Inflammatory macrophage treated with lipopolysaccharide for 4 hours (primary cell): ENCODE measurements at regions not wholly inside any gene's neighbourhood (a gene's known extent, or its start where the extent isn't known, plus 50 kb on each side); places are given as distances from the start of the nearest gene placed in this dataset.

Experiments used
- DNase-seq: peaks from one replicate; pipeline ENCODE4 v3.0.0-alpha.2; 2020

DNA sequence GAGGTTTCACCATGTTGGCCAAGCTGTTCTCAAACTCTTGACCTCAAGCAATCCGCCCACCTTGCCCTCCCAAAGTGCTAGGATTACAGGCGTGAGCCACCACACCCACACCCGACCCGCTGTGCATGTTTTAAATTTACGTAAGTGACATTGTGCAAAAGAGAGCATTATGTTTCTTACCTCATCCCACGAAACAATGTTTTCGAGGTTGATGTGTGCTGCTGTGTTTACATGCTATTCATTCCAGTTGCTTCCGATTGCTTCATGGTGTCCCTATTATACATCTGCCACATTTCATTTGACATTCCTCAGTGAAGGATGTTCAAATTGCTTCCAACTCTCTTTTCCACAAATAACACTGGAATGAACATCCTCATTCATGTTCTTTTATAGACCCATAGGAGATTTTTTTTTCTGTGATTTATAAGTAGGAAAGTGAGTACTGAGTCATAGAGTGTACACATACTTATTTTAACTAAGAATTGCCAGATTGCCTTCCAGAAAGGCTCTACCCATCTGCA, 403.9 kb upstream of the JARID2 start:
- peak; percentile 93 for DNase-seq

DNA sequence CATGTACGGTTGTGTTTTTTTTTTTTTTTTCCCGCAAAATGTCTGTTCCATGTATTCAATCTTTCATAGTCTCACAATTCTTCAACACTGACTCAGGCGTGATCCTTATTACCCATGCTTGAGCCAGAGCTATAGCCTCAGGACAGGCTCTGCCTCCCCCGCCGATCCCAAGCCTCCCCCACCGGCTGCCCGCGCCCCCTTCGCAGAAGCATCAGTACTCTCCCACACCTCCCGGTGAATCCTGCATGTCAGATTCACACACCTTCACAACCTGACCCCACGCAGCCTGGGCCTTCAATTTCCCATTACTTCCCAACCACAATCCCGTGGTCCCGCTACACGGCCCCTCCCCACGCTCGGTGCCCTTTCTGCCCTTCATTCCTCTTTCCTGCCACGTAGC, 401.5 kb upstream of the JARID2 start:
- no peak for DNase-seq

- no peak for DNase-seq
Measured at GRCh38 chr6:14848019-14848418, 397.9 kb upstream of the JARID2 start.

DNA sequence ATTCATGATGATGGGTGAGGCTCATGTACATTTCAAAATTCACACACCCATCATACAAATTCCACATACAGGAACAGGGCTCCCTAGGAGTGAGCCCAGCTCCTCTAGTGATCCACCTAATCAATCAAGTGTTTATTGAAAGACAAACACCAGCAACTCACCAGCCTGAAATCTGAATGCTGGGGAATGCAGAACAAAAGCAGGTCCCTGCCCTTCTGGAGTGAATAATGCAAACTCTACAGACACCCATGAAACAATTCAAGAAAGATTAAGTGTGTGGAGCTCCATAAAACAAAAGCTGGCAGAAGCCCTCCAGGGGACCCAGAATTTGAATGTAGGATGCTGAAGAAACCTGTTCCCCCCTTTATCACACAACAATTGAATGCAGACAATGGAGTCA, 396.7 kb upstream of the JARID2 start:
- no peak for DNase-seq

DNA sequence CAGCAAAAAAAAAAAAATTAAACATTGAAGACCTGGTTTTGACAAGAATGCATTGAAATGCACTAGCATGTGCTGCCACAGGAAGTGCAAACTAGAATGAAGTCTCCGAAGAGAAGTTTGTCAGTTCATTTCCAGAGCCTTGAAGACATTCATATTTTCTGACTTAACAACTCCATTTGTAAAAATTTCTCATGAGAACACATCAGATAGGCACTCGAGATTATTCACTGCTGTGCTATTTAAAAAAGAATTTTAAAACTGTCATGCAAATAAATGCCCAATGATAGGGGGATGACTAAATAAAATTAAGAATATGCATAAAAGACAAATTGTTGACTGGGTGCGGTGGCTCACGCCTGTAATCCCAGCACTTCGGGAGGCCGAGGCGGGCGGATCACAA, 394.6 kb upstream of the JARID2 start:
- no peak for DNase-seq

DNA sequence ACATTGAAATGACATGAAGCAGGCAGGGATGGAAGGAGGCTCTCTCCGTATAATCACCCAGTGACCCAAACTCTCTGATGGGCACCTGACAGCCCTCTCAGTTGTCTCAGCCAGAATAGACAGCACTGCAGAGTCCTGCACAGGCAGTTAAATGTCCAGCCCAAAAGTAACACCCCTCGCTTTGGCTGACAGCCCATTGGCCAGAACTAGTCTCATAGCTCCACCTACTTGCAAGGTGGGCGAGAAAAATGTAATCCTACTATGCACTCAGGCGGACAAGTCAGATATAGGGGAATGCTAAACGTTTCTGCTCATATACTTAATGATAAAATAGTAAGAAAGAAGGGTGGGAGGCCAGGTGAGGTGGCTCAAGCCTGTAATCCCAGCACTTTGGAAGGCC, 393.5 kb upstream of the JARID2 start:
- no peak for DNase-seq

DNA sequence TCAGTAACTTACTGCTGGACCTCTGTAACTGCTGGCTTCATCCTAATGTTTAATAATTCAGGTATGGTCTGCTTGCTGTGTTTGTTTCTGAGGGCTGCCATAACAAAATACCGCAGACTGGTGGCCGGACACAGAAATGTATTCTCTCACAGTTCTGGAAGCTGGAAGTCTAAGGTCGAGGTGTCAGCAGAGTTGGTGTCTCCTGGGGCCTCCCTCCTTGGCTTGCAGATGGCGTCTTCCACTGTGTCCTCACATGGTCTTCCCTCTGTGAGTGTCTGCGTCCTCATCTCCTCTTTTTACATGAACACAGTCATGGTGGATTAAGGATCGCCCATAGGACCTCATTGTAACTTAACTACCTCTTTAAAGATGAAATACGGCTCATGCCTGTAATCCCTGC, 389.7 kb upstream of the JARID2 start:
- no peak for DNase-seq

DNA sequence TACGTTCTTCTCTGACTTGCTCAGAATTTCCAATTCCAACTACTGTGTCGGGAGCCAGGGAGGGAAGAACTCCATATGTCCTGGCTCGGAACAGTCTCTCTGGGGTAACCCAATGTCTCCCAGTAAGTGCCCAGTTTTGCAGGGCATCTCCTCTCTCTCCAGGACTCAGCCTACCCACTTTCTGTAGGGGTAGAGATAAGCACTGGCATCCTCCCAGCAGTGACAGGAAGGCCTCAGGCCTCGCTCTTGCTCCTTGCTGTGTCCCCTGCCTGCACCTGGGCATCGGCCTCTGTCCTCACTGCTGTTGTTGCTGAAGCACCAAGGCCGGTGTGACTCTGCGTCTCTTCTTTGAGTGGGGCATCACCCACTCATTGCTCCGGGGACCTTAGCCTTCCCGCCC, 388.9 kb upstream of the JARID2 start:
- no peak for DNase-seq

GRCh38 chr6:14857501-14857900, 388.4 kb upstream of the JARID2 start:
- DNase-seq, result peak; percentile 68

- DNase-seq, result no peak
Measured at GRCh38 chr6:14858808-14859207, 387.1 kb upstream of the JARID2 start.

DNA sequence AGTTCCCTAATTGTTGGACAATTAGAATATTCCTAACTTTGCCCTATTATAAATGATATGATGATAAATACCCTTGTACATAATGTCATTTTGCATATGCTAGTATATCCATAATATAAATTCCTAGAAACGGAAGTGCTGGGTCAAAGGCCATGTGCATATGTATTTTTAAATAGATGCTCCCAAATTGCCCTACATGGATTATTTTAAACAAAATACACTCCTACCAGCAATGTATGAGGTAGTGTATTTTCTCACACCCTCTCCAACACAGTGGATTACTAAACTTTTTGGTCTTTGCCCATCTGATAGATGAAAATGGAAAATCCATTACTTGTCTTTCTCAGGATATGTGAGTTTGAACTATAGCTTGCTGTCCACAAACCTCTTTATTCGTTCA, 385.1 kb upstream of the JARID2 start:
- DNase-seq, result no peak

DNA sequence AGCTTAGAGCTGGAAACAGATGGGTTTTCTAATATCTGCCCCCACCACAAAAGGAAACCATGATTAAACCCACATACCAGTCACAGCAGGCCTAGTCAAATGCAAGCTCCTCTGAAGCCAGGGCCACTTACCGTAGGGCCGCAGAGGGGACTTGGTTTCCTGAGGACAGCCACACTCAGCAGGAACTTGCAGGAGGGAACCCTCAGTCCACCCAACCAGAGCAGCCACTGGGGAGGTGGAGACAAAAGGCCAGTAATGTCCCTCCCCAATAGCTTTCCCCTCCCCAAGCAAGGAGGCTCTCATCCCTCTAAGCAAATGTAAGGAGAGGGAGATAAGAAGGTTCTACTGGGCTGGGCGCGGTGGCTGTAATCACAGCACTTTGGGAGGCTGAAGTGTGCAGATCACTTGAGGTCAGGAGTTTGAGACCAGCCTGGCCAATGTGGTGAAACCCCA, 384.4 kb upstream of the JARID2 start:
- no peak for DNase-seq

DNA sequence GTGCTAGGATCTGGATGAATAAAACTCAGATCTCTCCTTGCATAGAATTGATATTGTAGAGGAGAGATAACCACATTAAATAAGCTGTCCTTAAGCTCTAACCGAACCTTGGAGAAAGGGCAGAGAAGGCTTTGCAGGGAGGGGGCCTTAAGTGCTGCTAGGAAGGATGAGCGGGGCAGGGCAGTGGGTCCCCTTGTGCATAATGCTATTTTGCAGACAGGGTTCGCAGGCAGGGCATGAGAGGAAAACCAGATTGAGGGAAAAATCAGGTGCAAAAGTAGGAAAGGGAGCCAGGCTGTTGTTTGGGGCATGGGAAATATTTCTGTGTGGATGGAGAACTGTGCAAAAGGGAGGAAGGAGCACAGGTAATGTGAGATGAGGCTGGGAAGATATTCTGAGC, 383.0 kb upstream of the JARID2 start:
- no peak for DNase-seq

GRCh38 chr6:14863902-14864850, 381.7 kb upstream of the JARID2 start:
- DNase-seq, result no peak

- peak; percentile 84 for DNase-seq
Measured at GRCh38 chr6:14865531-14866100, 380.3 kb upstream of the JARID2 start.

GRCh38 chr6:14867802-14868201, 378.1 kb upstream of the JARID2 start:
- no peak for DNase-seq

DNA sequence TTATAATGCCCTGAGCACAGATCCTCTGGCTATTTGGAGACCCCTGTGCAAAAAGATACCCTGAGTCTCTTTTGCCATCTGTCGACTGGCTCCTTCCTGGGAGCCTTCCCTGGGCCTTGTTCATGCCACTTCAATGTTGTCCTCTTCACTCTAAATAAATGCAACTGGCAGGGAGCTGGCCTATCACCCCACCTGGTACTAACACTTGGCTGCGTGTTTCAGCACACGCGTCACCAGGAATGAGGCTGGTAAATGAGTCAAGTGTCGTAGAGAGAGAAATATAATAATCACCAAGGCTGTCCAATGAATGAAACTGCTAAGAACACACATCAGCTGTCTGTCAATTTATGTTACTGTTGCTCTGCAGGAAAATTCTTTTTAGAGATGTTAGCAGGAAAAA, 374.6 kb upstream of the JARID2 start:
- no peak for DNase-seq

DNA sequence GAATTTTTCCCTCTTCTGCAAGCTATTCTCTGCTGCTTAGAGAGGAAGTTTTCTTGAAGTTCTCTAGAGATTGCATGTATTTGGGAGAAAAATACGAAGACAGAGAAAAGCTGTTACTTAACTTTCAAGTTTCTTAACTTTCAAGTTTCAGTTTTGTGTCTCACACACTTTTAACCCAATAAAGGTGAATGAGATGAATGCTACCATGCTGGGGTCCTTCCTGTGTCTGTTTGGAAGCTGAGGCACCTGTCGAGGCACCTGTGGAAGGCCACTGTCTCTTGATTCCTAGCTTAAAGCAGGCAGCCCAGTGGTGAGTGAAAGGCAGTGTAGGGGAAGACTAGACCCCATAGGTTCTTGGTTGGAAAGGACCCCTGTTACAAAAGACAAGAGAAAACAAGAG, 372.8 kb upstream of the JARID2 start:
- DNase-seq, result peak; percentile 69

DNA sequence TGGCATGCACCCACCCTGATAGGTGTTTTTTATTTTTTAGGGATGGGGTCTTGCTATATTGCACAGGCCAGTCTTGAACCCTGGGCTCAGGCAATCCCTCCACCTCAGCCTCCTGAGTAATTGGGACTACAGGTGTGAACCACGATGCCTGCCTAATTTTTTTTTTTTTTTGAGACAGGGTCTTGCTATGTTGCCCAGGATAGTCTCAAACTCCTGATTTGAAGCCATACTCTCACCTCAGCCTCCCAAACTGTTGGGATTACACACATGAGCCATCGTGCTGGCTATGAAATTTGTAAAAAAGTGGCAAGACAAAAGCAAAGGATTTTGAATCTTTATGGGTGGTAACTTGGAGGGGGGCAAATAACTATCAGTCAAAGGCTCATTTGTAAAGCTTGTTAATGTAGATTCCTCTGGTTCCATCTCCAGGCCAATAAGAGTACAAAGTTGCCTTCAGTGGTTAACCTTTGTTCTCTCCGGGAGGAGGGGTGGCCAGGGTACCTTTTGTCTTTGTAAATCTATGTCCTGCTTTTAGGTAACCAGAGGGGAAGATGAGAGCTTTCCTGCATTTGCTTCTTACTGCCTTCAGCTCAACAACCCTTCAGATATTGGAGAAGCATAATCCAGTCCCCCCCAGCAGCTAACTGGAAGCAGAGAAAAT, 372.0 kb upstream of the JARID2 start:
- no peak for DNase-seq

- peak; percentile 45 for DNase-seq
Measured at GRCh38 chr6:14874975-14875480, 370.8 kb upstream of the JARID2 start.

- DNase-seq, result peak; percentile 71
Measured at GRCh38 chr6:14875481-14876063, 370.3 kb upstream of the JARID2 start.

DNA sequence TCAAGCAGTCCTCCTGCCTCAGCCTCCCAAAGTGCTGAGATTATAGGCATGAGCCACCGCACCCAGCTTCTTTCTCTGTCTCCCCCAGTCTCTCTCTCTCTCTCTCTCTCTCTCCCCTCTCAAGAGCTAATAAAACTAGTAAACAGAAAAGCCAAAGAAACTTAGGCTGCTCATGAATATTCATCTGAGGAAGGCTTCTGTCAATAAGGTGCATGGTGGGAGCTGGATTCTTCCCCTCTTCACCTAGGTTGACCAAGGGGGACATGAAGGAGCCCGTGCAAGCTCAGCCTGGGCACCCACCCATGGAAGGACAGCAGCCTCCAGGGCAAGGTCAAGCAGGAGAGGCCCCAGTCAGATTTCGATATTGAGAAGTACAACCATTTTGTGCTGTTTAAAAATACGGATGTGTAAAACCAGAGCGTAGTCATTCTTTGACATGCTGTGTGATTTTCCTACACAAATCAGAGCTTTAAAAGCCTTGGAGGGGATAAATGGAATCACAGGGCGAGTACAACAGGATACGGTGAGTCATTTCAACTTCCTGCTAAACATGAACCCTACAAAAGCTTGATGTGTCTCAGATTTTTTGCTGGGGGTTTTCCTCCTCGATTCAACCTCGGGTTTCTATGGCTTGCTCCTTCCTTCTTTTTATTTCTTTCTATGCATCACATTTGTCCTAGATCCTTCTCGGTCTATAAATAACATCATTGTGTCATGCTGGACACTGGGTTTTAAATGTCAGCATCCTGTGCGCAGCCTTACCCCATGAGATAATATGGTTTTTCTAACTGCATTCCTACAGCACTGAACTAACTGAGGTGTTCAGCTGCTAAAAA, 368.9 kb upstream of the JARID2 start:
- peak; percentile 98 for DNase-seq
